ENCODE measurements at regions not wholly inside any gene's neighbourhood (a gene's known extent, or its start where the extent isn't known, plus 50 kb on each side); places are given as distances from the start of the nearest gene placed in this dataset.

DNA sequence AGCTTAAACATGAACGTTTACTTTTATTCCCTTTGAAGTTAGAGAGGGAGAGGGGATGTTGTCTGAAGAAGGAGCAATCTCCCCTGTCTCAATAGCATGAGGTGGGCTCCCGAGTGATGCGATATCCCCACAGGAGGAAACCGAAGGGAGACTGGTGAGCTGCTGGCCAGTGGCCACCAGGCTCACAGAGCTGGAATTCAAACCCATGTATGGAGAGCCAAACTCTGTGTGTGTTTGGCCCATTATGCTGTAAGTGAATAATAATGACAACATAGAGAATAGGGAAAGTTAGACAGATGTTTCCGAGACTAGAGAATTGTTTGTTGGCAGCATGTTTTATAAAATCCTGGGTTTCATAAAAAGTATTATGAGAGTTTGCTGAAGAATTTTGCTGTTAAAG, 66.1 kb upstream of the CLNK start (continued):
- TF ChIP-seq TBP (IDR thresholded peaks at IDR 0.05; ENCODE audit: low read depth, low read length) (no peak), POLR2AphosphoS5 (IDR thresholded peaks at IDR 0.05; ENCODE audit: low read depth, low read length) (no peak), ATF2 (IDR thresholded peaks at IDR 0.05; ENCODE audit: low read length) (no peak), HDAC6 (IDR thresholded peaks at IDR 0.05; ENCODE audit: low read depth, low read length) (no peak), ASH2L (IDR thresholded peaks at IDR 0.05; ENCODE audit: low read length) (no peak), EGR1 (IDR thresholded peaks at IDR 0.05; ENCODE audit: borderline replicate concordance, low read depth, low read length) (no peak), CTBP2 (IDR thresholded peaks at IDR 0.05; ENCODE audit: borderline replicate concordance, insufficient read depth, insufficient read length, low read length) (no peak), MAFK (IDR thresholded peaks at IDR 0.05; ENCODE audit: low read depth, low read length) (no peak), GABPA (IDR thresholded peaks at IDR 0.05; ENCODE audit: borderline replicate concordance, insufficient read depth, low read length) (no peak), SUZ12 (IDR thresholded peaks at IDR 0.05; ENCODE audit: low read length) (no peak)
- TF ChIP-seq, protein P1, sequence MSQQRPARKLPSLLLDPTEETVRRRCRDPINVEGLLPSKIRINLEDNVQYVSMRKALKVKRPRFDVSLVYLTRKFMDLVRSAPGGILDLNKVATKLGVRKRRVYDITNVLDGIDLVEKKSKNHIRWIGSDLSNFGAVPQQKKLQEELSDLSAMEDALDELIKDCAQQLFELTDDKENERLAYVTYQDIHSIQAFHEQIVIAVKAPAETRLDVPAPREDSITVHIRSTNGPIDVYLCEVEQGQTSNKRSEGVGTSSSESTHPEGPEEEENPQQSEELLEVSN (IDR thresholded peaks at IDR 0.05) = no peak

All from H1 (cell line).